DND-41 (cell line): ENCODE measurements at regions not wholly inside any gene's neighbourhood (a gene's known extent, or its start where the extent isn't known, plus 50 kb on each side); places are given as distances from the start of the nearest gene placed in this dataset.

Source experiments
- EZH2 ChIP-seq: IDR thresholded peaks from 3 replicates; pipeline ENCODE4 v1.6.1; 2012; ENCODE audit warnings: borderline replicate concordance, low read depth, mild to moderate bottlenecking, moderate library complexity, low read length, inconsistent platforms; ENCODE audit not compliant: severe bottlenecking
- TF ChIP-seq, protein P1 (sequence below): IDR thresholded peaks from 2 replicates; pipeline ENCODE4 v1.5.1; 2012; ENCODE audit warnings: borderline replicate concordance, low read length, moderate library complexity, mild to moderate bottlenecking; ENCODE audit not compliant: poor library complexity, severe bottlenecking; ENCODE audit errors: extremely low read depth

DNA sequence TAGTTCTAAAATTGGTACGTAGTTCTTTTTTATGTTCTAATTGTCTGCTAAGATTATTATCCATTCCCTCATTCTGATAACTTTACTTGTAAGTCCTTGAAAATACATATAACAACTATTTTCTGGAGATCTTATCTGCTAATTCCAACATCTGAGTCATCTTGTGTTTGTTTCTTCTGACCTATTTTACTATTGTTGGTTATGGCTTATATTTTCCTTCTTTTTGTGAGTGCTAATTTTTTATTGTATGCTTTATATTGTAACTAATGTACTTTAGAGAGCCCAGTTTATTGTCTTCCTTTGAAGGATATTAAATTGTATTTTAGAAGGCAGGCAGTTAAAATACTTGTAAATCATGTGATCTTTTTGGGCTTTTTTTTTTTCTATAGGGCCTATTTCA is 149.3 kb upstream of the LRFN5 start:
- TF ChIP-seq, protein P1, sequence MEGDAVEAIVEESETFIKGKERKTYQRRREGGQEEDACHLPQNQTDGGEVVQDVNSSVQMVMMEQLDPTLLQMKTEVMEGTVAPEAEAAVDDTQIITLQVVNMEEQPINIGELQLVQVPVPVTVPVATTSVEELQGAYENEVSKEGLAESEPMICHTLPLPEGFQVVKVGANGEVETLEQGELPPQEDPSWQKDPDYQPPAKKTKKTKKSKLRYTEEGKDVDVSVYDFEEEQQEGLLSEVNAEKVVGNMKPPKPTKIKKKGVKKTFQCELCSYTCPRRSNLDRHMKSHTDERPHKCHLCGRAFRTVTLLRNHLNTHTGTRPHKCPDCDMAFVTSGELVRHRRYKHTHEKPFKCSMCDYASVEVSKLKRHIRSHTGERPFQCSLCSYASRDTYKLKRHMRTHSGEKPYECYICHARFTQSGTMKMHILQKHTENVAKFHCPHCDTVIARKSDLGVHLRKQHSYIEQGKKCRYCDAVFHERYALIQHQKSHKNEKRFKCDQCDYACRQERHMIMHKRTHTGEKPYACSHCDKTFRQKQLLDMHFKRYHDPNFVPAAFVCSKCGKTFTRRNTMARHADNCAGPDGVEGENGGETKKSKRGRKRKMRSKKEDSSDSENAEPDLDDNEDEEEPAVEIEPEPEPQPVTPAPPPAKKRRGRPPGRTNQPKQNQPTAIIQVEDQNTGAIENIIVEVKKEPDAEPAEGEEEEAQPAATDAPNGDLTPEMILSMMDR, result no peak
- TF ChIP-seq EZH2, result no peak
